HG02943 (cell line): ENCODE measurements at regions not wholly inside any gene's neighbourhood (a gene's known extent, or its start where the extent isn't known, plus 50 kb on each side); places are given as distances from the start of the nearest gene placed in this dataset.

Experiments
- ATAC-seq: cut with Tn5 transposase; IDR thresholded peaks from one replicate; pipeline ENCODE4 v1.9.1; 2021; ENCODE audit warnings: mild to moderate bottlenecking, low read depth, moderate library complexity; ENCODE audit not compliant: unreplicated experiment

- no peak for ATAC-seq
These were observed 102.3 kb downstream of the LIPG start for GRCh38 chr18:49663899-49664890.

GRCh38 chr18:49662506-49662905 lies 100.6 kb downstream of the LIPG start:
- no peak for ATAC-seq

GRCh38 chr18:49658823-49659404 lies 97.1 kb downstream of the LIPG start:
- no peak for ATAC-seq

GRCh38 chr18:49656073-49656692 lies 94.3 kb downstream of the LIPG start:
- no peak for ATAC-seq

- ATAC-seq, result no peak
These were observed 93.6 kb downstream of the LIPG start for GRCh38 chr18:49655266-49656072.

- ATAC-seq, result no peak
These were observed 92.5 kb downstream of the LIPG start for GRCh38 chr18:49654347-49654746.

GRCh38 chr18:49652881-49653724 lies 91.2 kb downstream of the LIPG start:
- ATAC-seq, result no peak

GRCh38 chr18:49651033-49651432 lies 89.2 kb downstream of the LIPG start:
- no peak for ATAC-seq

- no peak for ATAC-seq
These were observed 88.6 kb downstream of the LIPG start for GRCh38 chr18:49650426-49650891.

GRCh38 chr18:49648811-49649210 lies 87.0 kb downstream of the LIPG start:
- no peak for ATAC-seq
